Endothelial cell of umbilical vein (primary cell): ENCODE measurements at regions not wholly inside any gene's neighbourhood (a gene's known extent, or its start where the extent isn't known, plus 50 kb on each side); places are given as distances from the start of the nearest gene placed in this dataset.

Source experiments
- BruUV-seq: library from RNA; stranded (reverse); fragments of 400-500 nt; replicated peaks from 2 replicates; lab custom pipeline; 2021; lab: Mats Ljungman, UMichigan
- CTCF ChIA-PET: fragments of 300-600, 350-600 bp; sonication (Branson Sonifier 250); formaldehyde crosslinking; loops from one replicate; lab custom pipeline; 2021; ENCODE audit warnings: antibody characterized with exemption, inconsistent platforms; lab: Charles Lee
- POLR2A ChIA-PET: fragments of 300-600, 350-600 bp; sonication (Branson Sonifier 250); formaldehyde crosslinking; loops from one replicate; lab custom pipeline; 2021; ENCODE audit warnings: antibody characterized with exemption, inconsistent platforms; lab: Charles Lee
- DNase-seq: peaks from one replicate; pipeline ENCODE4 v3.0.0-alpha.2; 2011; ENCODE audit warnings: low read depth, low spot score
- FAIRE-seq: peaks from 2 replicates; lab custom pipeline; 2011; peaks lifted over from hg19 to GRCh38; lab: Jason Lieb, UNC
- H2AFZ ChIP-seq: 2 replicates; pipeline ENCODE4 v1.6.0; 2012; ENCODE audit warnings: low read depth, low read length, control low read depth, inconsistent platforms
- H3K27ac ChIP-seq: 2 replicates; pipeline ENCODE4 v1.5.1; 2011; ENCODE audit warnings: low read depth, mild to moderate bottlenecking, control low read depth, low read length, moderate library complexity; ENCODE audit not compliant: insufficient read depth
- H3K27me3 ChIP-seq, 2 experiments: 2 replicates each; pipeline versions ENCODE4 v1.6.0 to v1.6.1; 2011; ENCODE audit warnings: low read length in 2 of 2, mixed read lengths in 1 of 2; ENCODE audit not compliant: control insufficient read depth in 2 of 2, insufficient read depth in 2 of 2
- H3K36me3 ChIP-seq, 2 experiments: 2 replicates in 1 of 2; 3 replicates in 1 of 2; pipeline ENCODE4 v1.5.1; 2011; ENCODE audit warnings: low read length in 2 of 2, mild to moderate bottlenecking in 1 of 2, moderate library complexity in 1 of 2; ENCODE audit not compliant: control insufficient read depth in 2 of 2, insufficient read depth in 2 of 2; ENCODE audit errors: extremely low read depth in 1 of 2
- H3K4me1 ChIP-seq: 3 replicates; pipeline ENCODE4 v1.5.1; 2011; ENCODE audit warnings: mild to moderate bottlenecking, low read length; ENCODE audit not compliant: control insufficient read depth, insufficient read depth; ENCODE audit errors: extremely low read depth
- H3K4me2 ChIP-seq: 2 replicates; pipeline ENCODE4 v1.6.1; 2011; ENCODE audit warnings: low read length, control low read depth, mixed read lengths; ENCODE audit not compliant: insufficient read depth
- H3K4me3 ChIP-seq, 3 experiments: fragments of 200-600 bp in 1 of 3; sonication (generic), shearing (Covaris generic) in 1 of 3; replicated peaks in 1 of 3; 2 replicates each; pipeline ENCODE4 v1.5.1; 2011 to 2016; ENCODE audit warnings: control low read depth in 3 of 3, low read length in 3 of 3, mild to moderate bottlenecking in 2 of 3, inconsistent platforms in 1 of 3, low read depth in 1 of 3, moderate library complexity in 1 of 3; ENCODE audit not compliant: insufficient read depth in 1 of 3
- H3K79me2 ChIP-seq: 2 replicates; pipeline ENCODE4 v1.6.0; 2012; ENCODE audit warnings: low read length, inconsistent platforms; ENCODE audit not compliant: control insufficient read depth, insufficient read depth
- H3K9ac ChIP-seq: replicated peaks from 2 replicates; pipeline ENCODE3; 2011; ENCODE audit warnings: low read length, control low read depth; ENCODE audit not compliant: insufficient read depth; ENCODE audit errors: extremely low read depth
- H3K9me1 ChIP-seq: replicated peaks from 3 replicates; pipeline ENCODE4 v1.6.0; 2011; ENCODE audit warnings: mild to moderate bottlenecking, low read length; ENCODE audit not compliant: control insufficient read depth, insufficient read depth; ENCODE audit errors: extremely low read depth
- H3K9me3 ChIP-seq: replicated peaks from 2 replicates; pipeline ENCODE4 v1.5.1; 2012; ENCODE audit warnings: low read length, inconsistent platforms; ENCODE audit not compliant: control insufficient read depth, insufficient read depth
- H4K20me1 ChIP-seq: replicated peaks from 2 replicates; pipeline ENCODE3; 2011; ENCODE audit warnings: mild to moderate bottlenecking, low read length; ENCODE audit not compliant: control insufficient read depth, insufficient read depth; ENCODE audit errors: extremely low read depth
- CTCF ChIP-seq, 2 donors: IDR thresholded peaks; 1 replicate in 1 of 2; 2 replicates in 1 of 2; pipeline ENCODE4 v1.5.1; 2011; ENCODE audit warnings: low read length in 2 of 2, mild to moderate bottlenecking in 2 of 2, moderate library complexity in 2 of 2, control low read depth in 1 of 2, inconsistent platforms in 1 of 2, low read depth in 1 of 2; ENCODE audit not compliant: insufficient read depth in 1 of 2; ENCODE audit errors: extremely low read depth in 1 of 2
- EZH2 ChIP-seq: IDR thresholded peaks from 2 replicates; pipeline ENCODE4 v1.6.1; 2012; ENCODE audit warnings: borderline replicate concordance, low read depth, mild to moderate bottlenecking, moderate library complexity, low read length, inconsistent platforms; ENCODE audit not compliant: severe bottlenecking
- FOS ChIP-seq: IDR thresholded peaks from 2 replicates; pipeline ENCODE4 v1.6.1; 2011; ENCODE audit warnings: mild to moderate bottlenecking, low read length, moderate library complexity, borderline replicate concordance; ENCODE audit not compliant: insufficient read depth
- GATA2 ChIP-seq: IDR thresholded peaks from 2 replicates; pipeline ENCODE4 v1.7.0; 2011; ENCODE audit warnings: low read depth, mild to moderate bottlenecking, moderate library complexity, mixed read lengths, low read length; ENCODE audit not compliant: insufficient read length, insufficient read depth
- JUN ChIP-seq: IDR thresholded peaks from 2 replicates; pipeline ENCODE4 v1.6.1; 2011; ENCODE audit warnings: borderline replicate concordance, low read depth; ENCODE audit not compliant: insufficient read length, insufficient read depth
- MYC ChIP-seq: IDR thresholded peaks from one replicate; pipeline ENCODE4 v1.6.1; 2011; ENCODE audit warnings: mild to moderate bottlenecking, low read depth, low read length
- POLR2A ChIP-seq: IDR thresholded peaks from 2 replicates; pipeline ENCODE4 v1.6.1; 2012; ENCODE audit warnings: low read depth, mild to moderate bottlenecking, control low read depth, low read length
- POLR2AphosphoS5 ChIP-seq: IDR thresholded peaks from 2 replicates; pipeline ENCODE4 v1.6.1; 2012; ENCODE audit warnings: low read depth, mild to moderate bottlenecking, control low read depth, low read length, moderate library complexity; ENCODE audit not compliant: insufficient read depth
- dilution Hi-C: fragments of 300-500 bp; cut with MboI; formaldehyde crosslinking; loops from one replicate; pipeline ENCODE4 v1.15.0; 2019; ENCODE audit warnings: low sequenced_read_pairs; ENCODE audit not compliant: extremely low pct_ligation_motif_present
- intact Hi-C: fragments of 100-400 bp; cut with micrococcal nuclease; formaldehyde crosslinking; loops from one replicate; pipeline ENCODE4 v1.10.0; 2022
- TF ChIP-seq, protein P1 (sequence below): IDR thresholded peaks from 2 replicates; pipeline ENCODE4 v1.6.1; 2011; ENCODE audit not compliant: insufficient read depth, insufficient read length

DNA sequence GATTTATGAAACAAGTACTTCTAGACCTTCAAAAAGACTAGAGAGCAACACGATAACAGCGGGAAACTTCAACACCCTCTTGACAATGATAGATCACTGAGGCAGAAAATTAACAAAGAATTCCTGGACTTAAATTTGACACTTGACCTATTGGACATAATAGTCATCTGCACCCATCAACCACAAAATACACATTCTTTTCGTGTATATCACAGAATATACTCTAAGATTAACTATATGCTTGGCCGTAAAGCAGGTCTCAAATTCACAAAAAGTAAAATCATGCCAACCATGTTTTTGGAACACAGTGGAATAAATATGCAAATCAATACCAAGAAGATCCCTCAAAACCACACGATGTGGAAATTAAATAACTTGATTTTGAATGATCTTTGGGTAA lies 559.4 kb downstream of the DNAH5 start:
- Histone ChIP-seq H3K27me3 (no peaks in the 10 kb centered on the region), H3K4me3 (no peak overlapping the region), H3K9ac (no peak overlapping the region), H4K20me1 (no peaks in the 10 kb centered on the region), H3K79me2 (no peaks in the 10 kb centered on the region), H3K9me1 (no peaks in the 10 kb centered on the region), H3K27ac (no peak overlapping the region), H2AFZ (no peak overlapping the region), H3K4me2 (no peak overlapping the region), H3K36me3 (no peaks in the 10 kb centered on the region), H3K4me1 (no peaks in the 10 kb centered on the region), H3K9me3 (no peaks in the 10 kb centered on the region)
- CTCF ChIA-PET = no interaction called here
- dilution Hi-C loops = no loop called here
- no peak for TF ChIP-seq JUN
- no peak for TF ChIP-seq CTCF (IDR thresholded peaks at IDR 0.05; ENCODE audit: extremely low read depth in 1 of 2, insufficient read depth in 1 of 2, low read depth in 1 of 2, low read length in 2 of 2)
- no peak for TF ChIP-seq GATA2
- no peak for TF ChIP-seq MYC
- TF ChIP-seq, protein P1, sequence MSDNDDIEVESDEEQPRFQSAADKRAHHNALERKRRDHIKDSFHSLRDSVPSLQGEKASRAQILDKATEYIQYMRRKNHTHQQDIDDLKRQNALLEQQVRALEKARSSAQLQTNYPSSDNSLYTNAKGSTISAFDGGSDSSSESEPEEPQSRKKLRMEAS = no peak
- no peak for TF ChIP-seq FOS
- no peak for TF ChIP-seq POLR2AphosphoS5
- TF ChIP-seq POLR2A = no peak
- no peak for TF ChIP-seq EZH2
- FAIRE-seq (no peak), DNase-seq (no peak)
- BruUV-seq = no TSS peak
- POLR2A ChIA-PET = no interaction called here
- intact Hi-C loops = no loop called here
